GM23248 (cell line): ENCODE measurements at regions not wholly inside any gene's neighbourhood (a gene's known extent, or its start where the extent isn't known, plus 50 kb on each side); places are given as distances from the start of the nearest gene placed in this dataset.
"Not testable (repeated sequence)": the region's sequence is repeated elsewhere in the genome, so short reads cannot be mapped to it uniquely, and the experiment has no call there.

Experiments
- DNase-seq: peaks from one replicate; pipeline ENCODE4 v3.0.0-alpha.2; 2015
- H2AFZ ChIP-seq: fragments of 200-600 bp; sonication (generic); 2 replicates; pipeline ENCODE4 v1.6.1; 2016; ENCODE audit warnings: antibody characterized with exemption
- H3F3A ChIP-seq: fragments of 200-600 bp; sonication (generic); 2 replicates; pipeline ENCODE4 v1.6.1; 2016; ENCODE audit warnings: mild to moderate bottlenecking, antibody characterized with exemption, mixed run types; ENCODE audit not compliant: insufficient read depth
- H3K27ac ChIP-seq: fragments of 200-600 bp; sonication (generic); 2 replicates; pipeline ENCODE4 v1.5.1; 2016; ENCODE audit warnings: mild to moderate bottlenecking
- H3K27me3 ChIP-seq: fragments of 200-600 bp; sonication (generic); replicated peaks from 2 replicates; pipeline ENCODE4 v1.6.1; 2016; ENCODE audit warnings: mild to moderate bottlenecking; ENCODE audit not compliant: insufficient read depth
- H3K36me3 ChIP-seq: fragments of 200-600 bp; sonication (generic); 2 replicates; pipeline ENCODE4 v1.6.1; 2016; ENCODE audit warnings: low read depth, mild to moderate bottlenecking
- H3K4me1 ChIP-seq: fragments of 200-600 bp; sonication (generic); 2 replicates; pipeline ENCODE4 v1.6.1; 2016; ENCODE audit warnings: mild to moderate bottlenecking; ENCODE audit not compliant: insufficient read depth
- H3K4me2 ChIP-seq: fragments of 200-600 bp; sonication (generic); one replicate; pipeline ENCODE4 v1.6.1; 2016; ENCODE audit warnings: mild to moderate bottlenecking; ENCODE audit not compliant: unreplicated experiment
- H3K4me3 ChIP-seq: fragments of 200-600 bp; sonication (generic); 2 replicates; pipeline ENCODE4 v1.5.1; 2016; ENCODE audit warnings: mild to moderate bottlenecking
- H3K79me2 ChIP-seq: fragments of 200-600 bp; sonication (generic); 2 replicates; pipeline ENCODE4 v1.6.1; 2016; ENCODE audit warnings: mild to moderate bottlenecking; ENCODE audit not compliant: insufficient read depth
- H3K9ac ChIP-seq: fragments of 200-600 bp; sonication (generic); 2 replicates; pipeline ENCODE4 v1.6.1; 2016; ENCODE audit warnings: mild to moderate bottlenecking
- H3K9me2 ChIP-seq: fragments of 200-600 bp; sonication (generic); 2 replicates; pipeline ENCODE4 v1.6.1; 2016; ENCODE audit warnings: mixed run types, mild to moderate bottlenecking, moderate library complexity; ENCODE audit not compliant: insufficient read depth
- H3K9me3 ChIP-seq: fragments of 200-600 bp; sonication (generic); one replicate; pipeline ENCODE4 v1.6.1; 2017; ENCODE audit warnings: low read depth
- H4K20me1 ChIP-seq: fragments of 200-600 bp; sonication (generic); 2 replicates; pipeline ENCODE4 v1.6.0; 2016; ENCODE audit not compliant: insufficient read depth
- EZH2 ChIP-seq: fragments of 200-600 bp; sonication (generic); IDR thresholded peaks from 2 replicates; pipeline ENCODE4 v1.6.1; 2018; ENCODE audit warnings: antibody characterized with exemption, mild to moderate bottlenecking; ENCODE audit not compliant: insufficient read depth, poor library complexity, severe bottlenecking
- EZH2phosphoT487 ChIP-seq: fragments of 200-600 bp; sonication (generic); IDR thresholded peaks from 2 replicates; pipeline ENCODE4 v1.6.1; 2018; ENCODE audit warnings: antibody characterized with exemption, moderate library complexity, mild to moderate bottlenecking, low read depth; ENCODE audit not compliant: insufficient read depth
- WGBS, 2 experiments: methylation state at CpG; one replicate each; pipeline ENCODE4 v1.1.6; 2015 to 2017; ENCODE audit warnings: low lambda C conversion rate in 2 of 2, low coverage in 1 of 2; ENCODE audit errors: missing lambda C conversion rate in 2 of 2; 5-methylcytosine and 5-hydroxymethylcytosine counted together
- in situ Hi-C: fragments of 300-500 bp; cut with MboI; formaldehyde crosslinking; loops from 2 replicates; pipeline ENCODE4 v1.15.0; 2020

DNA sequence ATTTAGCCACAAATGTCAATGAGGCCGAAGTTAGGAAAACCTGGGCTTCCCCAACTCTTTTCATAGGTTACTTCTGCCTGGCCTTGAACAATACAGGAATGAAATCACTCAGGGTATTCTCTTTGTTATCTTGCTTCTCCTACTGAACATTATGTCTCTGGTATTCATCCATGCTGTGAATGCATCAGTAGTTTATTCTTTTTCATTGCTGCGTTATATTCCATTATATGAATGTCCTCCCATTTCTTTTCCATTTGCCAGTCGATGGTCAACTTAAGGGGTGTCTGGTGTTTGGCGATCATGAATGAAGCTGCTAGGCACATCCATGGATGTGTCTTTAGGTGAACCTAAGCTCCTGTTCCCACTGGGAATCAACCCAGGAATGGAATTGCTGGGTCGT is 128.3 kb downstream of the CRLF3 start:
- Histone ChIP-seq H2AFZ (no peak overlapping the region), H3K9ac (no peak overlapping the region), H3K27me3 (0 out of 2 replicates have a peak, but pooled peaks cover 2% of the 10 kb centered on the region), H3K4me1 (no peaks in the 10 kb centered on the region), H3K27ac (no peak overlapping the region), H3K79me2 (no peaks in the 10 kb centered on the region), H3K9me3 (no peaks in the 10 kb centered on the region), H3K9me2 (no peaks in the 10 kb centered on the region), H4K20me1 (no peaks in the 10 kb centered on the region), H3F3A (peaks cover 16% of the 10 kb centered on the region; the same call in 1 of the 2 replicates), H3K4me2 (no peak overlapping the region), H3K36me3 (no peaks in the 10 kb centered on the region), H3K4me3 (no peak overlapping the region)
- WGBS, 2 experiments = 96 to 99% methylated on average over 5 of the region's 5 CpGs
- TF ChIP-seq EZH2phosphoT487 = no peak
- no peak for TF ChIP-seq EZH2
- in situ Hi-C loops = no loop called here
- DNase-seq = no peak

DNA sequence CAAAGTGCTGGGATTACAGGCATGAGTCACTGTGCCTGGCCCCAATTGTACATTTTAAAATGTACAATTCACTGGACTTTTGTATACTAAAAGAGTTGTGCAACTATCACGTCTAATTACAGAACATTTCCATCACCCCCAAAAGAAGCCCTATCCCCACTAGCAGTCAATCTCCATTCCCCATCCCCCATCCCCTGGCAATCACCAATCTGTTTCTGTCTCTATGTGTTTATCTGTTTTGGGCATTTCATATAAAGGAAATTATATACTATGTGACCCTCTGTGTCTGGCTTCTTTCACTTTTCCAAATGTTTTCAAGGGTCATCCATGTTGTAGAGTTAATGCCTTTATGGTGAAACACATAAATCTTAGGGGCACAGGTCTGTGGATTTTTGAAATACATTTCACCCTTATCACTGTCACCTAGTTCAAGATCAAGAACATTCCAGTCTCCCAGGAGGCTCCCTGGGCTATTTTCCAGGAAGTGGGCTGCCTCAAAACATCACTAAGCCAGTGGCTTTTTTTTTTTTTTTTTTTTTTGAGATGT is 129.2 kb downstream of the CRLF3 start:
- peak; percentile 24 for DNase-seq
- H3K27me3 ChIP-seq, H3K79me2 ChIP-seq, H3K9me3 ChIP-seq, H3K9ac ChIP-seq, H3K36me3 ChIP-seq, H4K20me1 ChIP-seq, H3K4me1 ChIP-seq, H3K9me2 ChIP-seq, H3K4me3 ChIP-seq, in situ Hi-C loops, H2AFZ ChIP-seq: not testable (repeated sequence)
- peak overlapping the region; percentile 16; the same call in 1 of the 2 replicates for H3K27ac ChIP-seq
- H3K4me2 ChIP-seq = peak overlapping the region; percentile 14
- 0 to 6% methylated on average over 1 of the region's 1 CpG for WGBS, 2 experiments
- H3F3A ChIP-seq = peaks cover 16% of the 10 kb centered on the region; the same call in 1 of the 2 replicates

DNA sequence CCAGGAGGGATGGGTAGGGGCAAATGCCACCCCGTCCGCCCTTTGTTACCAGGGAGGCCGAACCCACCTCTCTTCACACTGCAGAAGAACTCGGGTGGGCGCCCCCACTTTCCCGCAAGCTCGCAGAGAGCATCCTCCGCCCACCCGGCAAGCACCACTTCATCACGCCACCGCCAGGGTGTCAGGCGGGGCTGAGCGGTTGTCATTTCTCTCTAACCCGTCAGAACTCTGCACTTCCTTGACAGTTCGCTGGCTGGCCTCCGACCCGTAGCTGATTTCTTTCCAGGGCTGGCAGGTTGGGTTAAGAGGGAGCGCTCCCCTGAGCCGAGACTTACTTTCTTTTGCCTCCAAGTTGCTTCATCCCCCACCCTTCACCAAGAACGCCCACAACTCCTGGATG is 130.7 kb downstream of the CRLF3 start:
- Histone ChIP-seq H2AFZ (peak overlapping the region; percentile 3; the same call in 1 of the 2 replicates), H3F3A (peaks cover 16% of the 10 kb centered on the region; the same call in 1 of the 2 replicates)
- H3K36me3 ChIP-seq, H3K4me1 ChIP-seq, H3K4me3 ChIP-seq, H3K4me2 ChIP-seq, H3K9me2 ChIP-seq, H3K27ac ChIP-seq, H3K79me2 ChIP-seq, H3K27me3 ChIP-seq, H3K9ac ChIP-seq, H4K20me1 ChIP-seq, in situ Hi-C loops, H3K9me3 ChIP-seq: not testable (repeated sequence)
- DNase-seq = peak; percentile 23
- 9 to 14% methylated on average over 18 to 20 of the region's 20 CpGs for WGBS, 2 experiments

DNA sequence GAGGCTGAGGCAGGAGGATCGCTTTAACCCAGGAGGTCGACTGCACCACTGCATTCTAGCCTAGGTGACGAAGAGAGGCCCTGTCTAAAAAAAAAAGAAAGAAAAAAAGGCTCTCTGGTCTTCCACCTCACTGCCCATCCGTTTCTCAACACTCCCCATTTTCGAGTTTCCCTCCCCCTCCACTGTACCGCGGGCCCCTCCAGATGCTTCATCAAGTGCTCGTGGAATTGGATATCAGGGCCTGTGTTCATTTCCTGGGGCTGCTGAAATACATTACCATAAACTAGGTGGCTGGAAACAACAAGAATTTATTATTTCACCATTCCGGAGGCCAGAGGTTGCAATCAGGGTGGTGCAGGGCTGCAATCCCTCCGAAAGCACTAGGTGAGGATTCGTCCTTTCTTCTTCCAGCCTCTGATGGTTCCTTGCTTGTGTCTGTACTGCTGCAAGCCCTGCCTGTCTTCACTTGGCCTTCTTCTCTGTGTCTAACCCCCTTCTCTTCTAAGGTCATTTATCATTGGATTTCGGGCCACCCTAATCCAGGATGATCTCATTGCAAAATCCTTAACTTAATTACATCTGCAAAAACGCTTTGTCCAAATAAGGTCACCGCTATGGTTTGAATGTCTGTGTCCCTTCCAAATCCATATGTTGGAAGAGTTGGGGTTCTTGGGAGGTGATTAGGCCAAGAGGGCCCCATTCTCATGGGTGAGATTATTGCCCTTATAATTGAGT is 135.1 kb downstream of the CRLF3 start:
- WGBS, 2 experiments = 76 to 79% methylated on average over 14 of the region's 14 CpGs
- in situ Hi-C loops, H3K36me3 ChIP-seq: not testable (repeated sequence)

DNA sequence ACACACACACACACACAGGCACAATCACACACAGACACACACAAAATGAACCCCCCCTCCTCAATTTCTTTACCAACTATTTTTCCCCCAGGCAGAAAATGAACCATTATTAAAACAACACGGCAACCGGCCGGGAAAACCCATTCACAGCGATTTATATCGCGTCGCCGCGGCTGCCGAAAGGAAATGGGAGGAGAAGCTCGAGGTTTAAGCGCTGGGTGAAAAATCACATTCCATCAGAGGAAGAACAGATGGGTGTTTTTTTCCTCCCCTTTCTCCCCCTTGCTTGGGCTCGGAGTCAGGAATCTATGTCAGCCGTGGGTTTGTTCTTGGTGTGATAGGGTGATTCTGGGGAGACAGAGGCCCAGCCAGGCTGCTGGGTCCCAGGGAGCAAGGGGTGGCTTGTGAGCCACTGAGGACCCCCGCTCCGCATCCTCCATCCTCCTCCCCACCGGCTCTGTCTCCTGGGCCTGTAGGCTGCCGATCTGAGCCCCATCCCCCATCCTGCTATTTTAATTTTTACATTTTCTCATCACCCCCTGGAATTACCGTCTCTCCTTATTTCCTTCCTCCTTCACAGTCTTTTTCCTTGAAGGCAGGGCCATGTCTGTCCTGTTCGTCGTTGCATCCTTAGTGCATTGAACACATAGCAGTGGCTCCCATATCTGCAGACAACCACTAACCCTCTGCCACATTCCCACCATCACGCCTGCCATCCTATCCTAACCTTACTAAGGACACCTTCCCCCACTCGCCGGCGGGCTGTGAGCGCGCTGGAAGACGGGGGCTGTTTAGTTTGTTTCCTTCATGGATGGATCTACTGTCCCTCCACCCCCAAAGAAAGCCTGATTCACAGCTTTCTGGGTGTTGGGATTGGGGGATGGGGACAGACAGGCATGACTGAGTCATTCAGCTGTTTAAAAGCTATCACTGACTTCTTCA is 137.7 kb downstream of the CRLF3 start:
- in situ Hi-C loops, H3K4me2 ChIP-seq, H3K9ac ChIP-seq, H3K9me3 ChIP-seq, H3K27ac ChIP-seq, H3K4me1 ChIP-seq, H3K4me3 ChIP-seq, H3K36me3 ChIP-seq, H3F3A ChIP-seq, H4K20me1 ChIP-seq, H3K79me2 ChIP-seq, H3K9me2 ChIP-seq, H3K27me3 ChIP-seq: not testable (repeated sequence)
- 22 to 51% methylated on average over 14 to 28 of the region's 28 CpGs for WGBS, 2 experiments
- peak; percentile 34 for DNase-seq
- peak overlapping the region; percentile 53; the same call in 1 of the 2 replicates for H2AFZ ChIP-seq

More for the DNA sequence above, 135.1 kb downstream of the CRLF3 start:
- H3K9me3 ChIP-seq, H3K4me1 ChIP-seq, DNase-seq, H3K4me2 ChIP-seq, H3K27me3 ChIP-seq, H3K27ac ChIP-seq, H2AFZ ChIP-seq, H3K79me2 ChIP-seq, H3K9me2 ChIP-seq, H3K9ac ChIP-seq, H3F3A ChIP-seq, H4K20me1 ChIP-seq, H3K4me3 ChIP-seq: not testable (repeated sequence)

DNA sequence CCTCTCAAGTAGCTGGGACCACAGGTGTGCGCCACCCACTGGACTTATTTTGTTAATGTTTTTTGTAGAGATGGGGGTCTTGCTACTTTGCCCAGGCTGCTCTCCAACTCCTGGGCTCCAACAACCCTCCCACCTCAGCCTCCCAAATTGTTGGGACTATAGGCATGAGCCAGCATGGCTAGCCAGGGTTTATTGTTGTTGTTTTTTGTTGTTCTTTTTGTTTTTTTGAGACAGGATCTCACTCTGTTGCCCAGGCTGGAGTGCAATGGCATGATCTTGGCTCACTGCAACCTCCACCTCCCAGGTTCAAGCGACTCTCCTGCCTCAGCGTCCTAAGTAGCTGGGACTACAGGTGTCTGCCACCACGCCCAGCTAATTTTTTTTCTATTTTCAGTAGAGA is 142.2 kb downstream of the CRLF3 start:
- H3K9me2 ChIP-seq, H3K36me3 ChIP-seq, H3F3A ChIP-seq, H4K20me1 ChIP-seq, H3K27me3 ChIP-seq, H3K27ac ChIP-seq, H3K4me1 ChIP-seq, H3K9ac ChIP-seq, H3K4me2 ChIP-seq, H3K79me2 ChIP-seq, H3K4me3 ChIP-seq, DNase-seq, in situ Hi-C loops, H3K9me3 ChIP-seq, H2AFZ ChIP-seq: not testable (repeated sequence)
- WGBS, 2 experiments = 88 to 94% methylated on average over 4 of the region's 4 CpGs
